ENCODE measurements at regions not wholly inside any gene's neighbourhood (a gene's known extent, or its start where the extent isn't known, plus 50 kb on each side); places are given as distances from the start of the nearest gene placed in this dataset.

DNA sequence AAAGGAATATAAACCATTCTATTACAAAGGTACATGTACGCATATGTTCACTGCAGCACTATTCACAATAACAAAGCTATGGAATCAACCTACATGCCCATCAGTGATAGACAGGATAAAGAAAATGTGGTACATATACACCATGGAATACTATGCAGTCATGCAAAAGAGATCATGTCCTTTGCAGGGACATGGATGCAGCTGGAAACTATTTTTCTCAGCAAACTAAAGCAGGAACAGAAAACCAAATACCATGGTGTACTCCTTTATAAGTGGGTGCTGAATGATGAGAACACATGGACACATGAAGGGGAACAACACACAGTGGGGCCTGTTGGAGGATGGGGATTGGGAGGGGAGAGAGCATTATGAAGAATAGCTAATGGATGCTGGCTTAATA lies 104.6 kb upstream of the CENPW start:
- no peaks in the 10 kb centered on the region for H3K79me2 ChIP-seq (ENCODE audit: insufficient read depth, low read length)
- no peaks in the 10 kb centered on the region for H3K27me3 ChIP-seq (ENCODE audit: insufficient read depth, low read length)
- no peak for TF ChIP-seq EZH2 (IDR thresholded peaks at IDR 0.05; ENCODE audit: borderline replicate concordance, low read length)
- TF ChIP-seq, protein P1, sequence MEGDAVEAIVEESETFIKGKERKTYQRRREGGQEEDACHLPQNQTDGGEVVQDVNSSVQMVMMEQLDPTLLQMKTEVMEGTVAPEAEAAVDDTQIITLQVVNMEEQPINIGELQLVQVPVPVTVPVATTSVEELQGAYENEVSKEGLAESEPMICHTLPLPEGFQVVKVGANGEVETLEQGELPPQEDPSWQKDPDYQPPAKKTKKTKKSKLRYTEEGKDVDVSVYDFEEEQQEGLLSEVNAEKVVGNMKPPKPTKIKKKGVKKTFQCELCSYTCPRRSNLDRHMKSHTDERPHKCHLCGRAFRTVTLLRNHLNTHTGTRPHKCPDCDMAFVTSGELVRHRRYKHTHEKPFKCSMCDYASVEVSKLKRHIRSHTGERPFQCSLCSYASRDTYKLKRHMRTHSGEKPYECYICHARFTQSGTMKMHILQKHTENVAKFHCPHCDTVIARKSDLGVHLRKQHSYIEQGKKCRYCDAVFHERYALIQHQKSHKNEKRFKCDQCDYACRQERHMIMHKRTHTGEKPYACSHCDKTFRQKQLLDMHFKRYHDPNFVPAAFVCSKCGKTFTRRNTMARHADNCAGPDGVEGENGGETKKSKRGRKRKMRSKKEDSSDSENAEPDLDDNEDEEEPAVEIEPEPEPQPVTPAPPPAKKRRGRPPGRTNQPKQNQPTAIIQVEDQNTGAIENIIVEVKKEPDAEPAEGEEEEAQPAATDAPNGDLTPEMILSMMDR (IDR thresholded peaks at IDR 0.05; ENCODE audit: low read length) = no peak

DNA sequence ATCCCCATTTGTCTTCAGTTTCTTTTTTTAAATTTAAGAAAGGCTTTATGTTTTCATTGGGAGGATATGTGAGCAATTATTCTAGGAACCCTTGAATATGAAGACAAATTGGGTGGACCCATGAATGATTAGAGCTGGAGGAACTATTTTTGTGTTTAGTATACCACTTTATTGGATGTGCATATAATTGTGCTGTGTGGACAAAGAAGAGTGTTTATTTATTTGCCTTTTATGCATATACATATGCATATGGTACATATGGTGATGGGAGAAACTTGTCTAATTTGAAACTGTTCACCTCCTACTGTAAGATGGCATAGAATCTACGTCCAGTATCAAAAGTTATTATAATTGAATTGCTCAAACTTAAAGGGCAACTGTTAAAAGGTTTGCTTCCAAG lies 94.8 kb upstream of the CENPW start:
- no peaks in the 10 kb centered on the region for H3K9me3 ChIP-seq (ENCODE audit: low read length)
- H3K9ac ChIP-seq (ENCODE audit: low read length) = no peak overlapping the region
- H3K4me2 ChIP-seq (ENCODE audit: low read length) = no peak overlapping the region
- no peaks in the 10 kb centered on the region for H3K9me2 ChIP-seq (ENCODE audit: low read depth, low read length)
- H3F3A ChIP-seq (ENCODE audit: insufficient read depth, low read length) = no peaks in the 10 kb centered on the region
- H3K4me3 ChIP-seq (ENCODE audit: low read depth, low read length, poor library complexity, severe bottlenecking) = no peak overlapping the region
- no peaks in the 10 kb centered on the region for H3K36me3 ChIP-seq (ENCODE audit: insufficient read depth, low read length)
- H2AFZ ChIP-seq (ENCODE audit: low read length) = no peak overlapping the region
- H3K27me3 ChIP-seq (ENCODE audit: insufficient read depth, low read length) = no peaks in the 10 kb centered on the region
- TF ChIP-seq EZH2 (IDR thresholded peaks at IDR 0.05; ENCODE audit: borderline replicate concordance, low read length) = no peak
- TF ChIP-seq, protein P1 (IDR thresholded peaks at IDR 0.05; ENCODE audit: low read length) = no peak
- no peak overlapping the region for H3K27ac ChIP-seq (ENCODE audit: low read depth, low read length, poor library complexity, severe bottlenecking)
- no peaks in the 10 kb centered on the region for H4K20me1 ChIP-seq (ENCODE audit: insufficient read depth, low read length)
- no peaks in the 10 kb centered on the region for H3K4me1 ChIP-seq (ENCODE audit: insufficient read depth, low read length, severe bottlenecking)
- H3K79me2 ChIP-seq (ENCODE audit: insufficient read depth, low read length) = no peaks in the 10 kb centered on the region

More for the DNA sequence above, 104.6 kb upstream of the CENPW start:
- Histone ChIP-seq H3K9me3 (ENCODE audit: low read length) (no peaks in the 10 kb centered on the region), H3K4me1 (ENCODE audit: insufficient read depth, low read length, severe bottlenecking) (no peaks in the 10 kb centered on the region), H3K9ac (ENCODE audit: low read length) (no peak overlapping the region), H3K36me3 (ENCODE audit: insufficient read depth, low read length) (no peaks in the 10 kb centered on the region), H3K9me2 (ENCODE audit: low read depth, low read length) (no peaks in the 10 kb centered on the region), H2AFZ (ENCODE audit: low read length) (no peak overlapping the region), H4K20me1 (ENCODE audit: insufficient read depth, low read length) (no peaks in the 10 kb centered on the region), H3K27ac (ENCODE audit: low read depth, low read length, poor library complexity, severe bottlenecking) (no peak overlapping the region), H3K4me3 (ENCODE audit: low read depth, low read length, poor library complexity, severe bottlenecking) (no peak overlapping the region), H3F3A (ENCODE audit: insufficient read depth, low read length) (no peaks in the 10 kb centered on the region), H3K4me2 (ENCODE audit: low read length) (no peak overlapping the region)

DNA sequence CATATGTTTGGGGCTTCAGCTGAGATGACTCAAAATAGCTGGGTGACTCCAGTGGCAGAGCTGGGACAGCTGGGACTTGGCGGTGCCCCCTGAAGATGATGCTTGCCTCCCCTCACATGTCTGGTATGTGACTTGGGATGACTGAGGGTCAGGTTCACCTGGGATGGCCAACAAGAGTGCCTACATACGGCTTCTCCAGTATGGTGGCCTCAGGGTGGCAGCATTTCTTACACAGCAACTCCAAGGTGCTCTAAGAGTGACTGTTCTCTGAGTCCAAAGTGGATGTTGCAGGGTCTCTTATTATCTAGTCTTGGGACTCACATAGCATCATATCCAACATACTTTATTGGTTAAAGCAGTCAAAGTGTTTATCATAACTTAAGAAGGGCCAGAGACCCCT lies 87.8 kb upstream of the CENPW start:
- H3K4me1 ChIP-seq (ENCODE audit: insufficient read depth, low read length, severe bottlenecking) = no peaks in the 10 kb centered on the region
- H3K4me2 ChIP-seq (ENCODE audit: low read length) = no peak overlapping the region
- no peaks in the 10 kb centered on the region for H3K27me3 ChIP-seq (ENCODE audit: insufficient read depth, low read length)
- H3K79me2 ChIP-seq (ENCODE audit: insufficient read depth, low read length) = no peaks in the 10 kb centered on the region
- H3K9me3 ChIP-seq (ENCODE audit: low read length) = no peaks in the 10 kb centered on the region
- TF ChIP-seq EZH2 (IDR thresholded peaks at IDR 0.05; ENCODE audit: borderline replicate concordance, low read length) = no peak
- TF ChIP-seq, protein P1 (IDR thresholded peaks at IDR 0.05; ENCODE audit: low read length) = peak; percentile 17; the same call in 1 of the 2 replicates
- no peaks in the 10 kb centered on the region for H3K36me3 ChIP-seq (ENCODE audit: insufficient read depth, low read length)
- H3K9me2 ChIP-seq (ENCODE audit: low read depth, low read length) = no peaks in the 10 kb centered on the region
- H3F3A ChIP-seq (ENCODE audit: insufficient read depth, low read length) = no peaks in the 10 kb centered on the region
- H3K27ac ChIP-seq (ENCODE audit: low read depth, low read length, poor library complexity, severe bottlenecking) = no peak overlapping the region
- H3K9ac ChIP-seq (ENCODE audit: low read length) = no peak overlapping the region
- no peaks in the 10 kb centered on the region for H4K20me1 ChIP-seq (ENCODE audit: insufficient read depth, low read length)
- no peak overlapping the region for H3K4me3 ChIP-seq (ENCODE audit: low read depth, low read length, poor library complexity, severe bottlenecking)
- H2AFZ ChIP-seq (ENCODE audit: low read length) = no peak overlapping the region

Data from OCI-LY1 (cell line).